8988T (cell line): ENCODE measurements at regions not wholly inside any gene's neighbourhood (a gene's known extent, or its start where the extent isn't known, plus 50 kb on each side); places are given as distances from the start of the nearest gene placed in this dataset.

Experiments used
- DNase-seq: peaks from one replicate; pipeline ENCODE4 v3.0.0; 2011

DNA sequence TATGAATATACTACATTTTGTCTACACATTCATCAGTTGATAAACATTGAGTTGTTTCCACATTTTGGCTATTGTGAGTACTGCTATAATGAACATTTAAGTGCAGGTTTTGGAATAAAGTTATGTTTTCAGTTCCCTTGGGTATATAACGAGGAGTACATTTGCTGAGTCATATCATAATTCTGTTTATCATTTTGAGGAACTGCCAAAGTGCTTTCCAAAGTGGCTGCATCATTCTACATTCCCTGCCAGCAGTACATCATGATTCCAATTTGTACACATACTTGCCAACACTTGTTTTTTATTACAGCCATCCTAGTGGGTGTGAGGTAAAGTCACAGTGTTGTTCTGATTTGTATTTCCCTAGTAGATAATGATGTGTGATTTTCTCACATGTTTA, 1458.6 kb upstream of the TENM4 start:
- no peak for DNase-seq

- DNase-seq, result no peak
Observed at GRCh38 chr11:80898910-80899309, 1458.1 kb upstream of the TENM4 start.

DNA sequence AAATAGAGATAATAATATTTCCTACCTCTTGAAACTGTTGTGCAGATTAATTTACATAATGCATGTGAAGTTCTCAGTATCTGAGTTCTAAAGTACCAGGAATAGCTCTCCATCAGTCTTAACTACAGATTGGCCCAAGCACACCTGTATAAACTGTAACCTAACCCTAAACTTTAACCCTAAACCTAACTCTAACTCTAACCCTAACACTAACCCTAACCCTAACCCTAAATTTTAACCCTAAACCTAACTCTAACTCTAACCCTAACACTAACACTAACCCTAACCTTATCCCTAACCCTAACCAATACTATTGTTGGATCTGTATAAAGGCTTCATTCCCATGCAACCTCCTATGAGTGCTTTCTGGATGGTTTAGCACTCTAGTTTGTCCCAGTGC, 1445.9 kb upstream of the TENM4 start:
- DNase-seq, result no peak

- DNase-seq, result no peak
Observed at GRCh38 chr11:80873310-80873999, 1432.6 kb upstream of the TENM4 start.

DNA sequence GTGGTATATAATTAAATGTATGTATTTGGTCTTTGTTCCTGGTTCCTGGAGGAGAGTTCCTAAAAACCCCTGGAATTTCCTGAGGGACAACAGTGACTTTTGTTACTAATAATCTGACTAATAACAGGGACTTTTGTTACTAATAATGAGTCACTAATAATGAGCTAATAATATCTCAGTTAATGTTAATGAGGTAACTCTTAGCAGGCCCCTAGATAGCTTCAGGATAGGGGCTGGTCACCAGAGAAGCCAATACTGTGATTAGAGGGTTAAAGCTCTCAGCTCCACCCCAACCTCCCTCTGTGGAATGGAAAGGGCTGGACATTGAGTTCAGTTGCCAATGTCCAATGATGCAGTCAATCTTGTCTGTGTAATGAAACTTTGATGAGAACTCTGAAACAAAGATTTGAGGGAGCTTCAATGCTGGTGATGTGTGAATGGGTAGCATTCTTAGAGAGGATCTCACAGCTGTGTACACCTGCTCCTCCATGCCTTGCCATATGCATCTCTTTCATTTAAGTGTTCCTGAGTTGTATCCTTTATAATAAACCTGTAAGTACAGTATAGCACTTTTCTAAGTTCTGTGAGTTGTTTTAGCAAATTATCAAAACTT, 1431.4 kb upstream of the TENM4 start:
- no peak for DNase-seq

DNA sequence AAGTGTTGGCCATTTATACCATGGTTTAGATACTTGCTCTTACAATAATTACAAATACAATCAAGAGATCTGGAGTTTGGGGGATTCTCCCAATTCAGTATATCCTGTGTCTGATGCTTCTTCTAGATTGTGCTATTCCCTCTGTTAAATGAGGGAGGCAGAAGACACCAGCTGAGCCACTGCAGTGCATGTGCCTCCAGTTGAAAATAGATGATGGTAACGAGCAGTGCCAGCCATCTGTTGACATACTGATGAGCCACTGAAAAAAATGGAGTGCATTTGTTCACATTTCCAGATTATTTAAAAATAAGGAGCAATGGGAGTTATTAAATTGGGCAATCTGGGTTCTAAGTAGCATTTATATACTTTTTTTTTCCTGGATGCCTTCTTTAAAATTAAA, 1428.0 kb upstream of the TENM4 start:
- no peak for DNase-seq

- no peak for DNase-seq
Observed at GRCh38 chr11:80862011-80862410, 1421.2 kb upstream of the TENM4 start.

GRCh38 chr11:80861193-80861592, 1420.4 kb upstream of the TENM4 start:
- DNase-seq, result no peak

- no peak for DNase-seq
Observed at GRCh38 chr11:80860632-80861031, 1419.8 kb upstream of the TENM4 start.

DNA sequence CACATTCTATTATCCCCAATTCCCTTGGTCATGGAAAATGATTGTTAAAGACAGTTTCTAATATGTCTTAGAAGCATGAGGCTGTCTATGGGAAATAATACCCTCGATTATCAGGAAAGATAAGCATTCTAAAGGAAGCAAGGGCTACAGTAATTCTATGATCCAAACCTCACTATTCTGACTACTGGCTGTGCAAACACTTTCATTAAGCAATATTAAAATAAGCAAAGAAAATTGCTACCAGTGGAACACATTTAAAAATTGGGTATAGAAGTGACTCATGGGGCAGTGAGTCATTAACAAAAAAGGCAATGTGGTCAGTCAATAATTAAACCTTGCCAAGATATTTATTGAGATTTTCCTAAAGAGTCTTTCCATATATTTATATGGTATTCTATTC, 1415.2 kb upstream of the TENM4 start:
- no peak for DNase-seq

DNA sequence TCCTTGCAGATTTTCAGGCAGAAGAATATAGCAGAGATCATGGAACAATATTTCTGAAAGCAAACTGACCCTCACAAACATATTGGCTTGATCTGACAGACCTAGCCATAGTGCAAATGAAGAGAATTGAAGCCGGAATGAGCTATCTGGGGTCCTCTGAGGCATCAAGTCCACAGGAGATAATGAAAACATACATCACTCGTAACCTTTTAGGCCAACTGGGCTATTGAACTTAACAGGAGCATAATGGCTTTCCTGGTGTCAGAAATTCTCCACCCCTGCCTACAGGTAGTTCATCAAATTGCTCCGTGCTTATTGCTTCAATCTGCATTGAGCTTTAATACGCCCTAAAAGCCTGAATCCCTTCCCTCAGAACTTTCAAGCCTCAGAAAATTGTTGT, 1414.6 kb upstream of the TENM4 start:
- no peak for DNase-seq

DNA sequence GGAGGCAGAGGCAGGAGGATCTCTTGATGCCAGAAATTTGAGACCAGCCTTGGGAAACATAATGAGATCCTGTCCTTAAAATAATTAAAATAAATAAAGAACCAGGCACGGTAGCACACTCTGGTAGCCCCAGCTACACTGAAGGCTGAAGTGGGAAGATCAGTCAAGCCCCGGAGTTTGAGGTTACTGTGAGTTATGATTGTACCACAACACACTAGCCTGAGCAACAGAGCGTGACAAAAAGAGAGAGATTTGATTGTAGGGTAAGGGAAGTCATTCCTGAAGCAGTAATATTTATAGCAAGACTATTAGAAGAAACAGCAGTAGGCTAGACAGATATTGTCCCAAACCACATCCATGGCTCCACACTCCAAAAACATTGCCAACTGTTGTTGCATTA, 1408.4 kb upstream of the TENM4 start:
- DNase-seq, result no peak

DNA sequence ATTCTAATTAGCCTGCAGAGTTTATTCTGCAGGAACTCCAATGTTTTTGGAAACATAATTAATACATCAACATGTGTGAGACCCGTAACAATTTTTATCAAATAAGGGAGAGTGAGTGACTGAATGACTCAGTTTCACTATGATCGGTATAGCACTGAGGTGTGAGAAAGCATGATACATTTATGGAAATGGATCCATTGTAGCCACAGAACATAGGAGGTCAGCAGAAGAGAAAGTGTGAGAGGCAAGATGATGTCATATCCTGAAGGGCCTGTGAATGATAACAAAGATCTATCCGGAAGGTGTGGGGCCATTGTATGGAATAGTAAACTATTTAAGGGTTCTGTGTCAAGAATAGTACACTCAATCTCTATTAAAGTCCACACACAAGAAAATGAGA, 1406.1 kb upstream of the TENM4 start:
- no peak for DNase-seq

GRCh38 chr11:80846442-80846841, 1405.6 kb upstream of the TENM4 start:
- DNase-seq, result no peak

DNA sequence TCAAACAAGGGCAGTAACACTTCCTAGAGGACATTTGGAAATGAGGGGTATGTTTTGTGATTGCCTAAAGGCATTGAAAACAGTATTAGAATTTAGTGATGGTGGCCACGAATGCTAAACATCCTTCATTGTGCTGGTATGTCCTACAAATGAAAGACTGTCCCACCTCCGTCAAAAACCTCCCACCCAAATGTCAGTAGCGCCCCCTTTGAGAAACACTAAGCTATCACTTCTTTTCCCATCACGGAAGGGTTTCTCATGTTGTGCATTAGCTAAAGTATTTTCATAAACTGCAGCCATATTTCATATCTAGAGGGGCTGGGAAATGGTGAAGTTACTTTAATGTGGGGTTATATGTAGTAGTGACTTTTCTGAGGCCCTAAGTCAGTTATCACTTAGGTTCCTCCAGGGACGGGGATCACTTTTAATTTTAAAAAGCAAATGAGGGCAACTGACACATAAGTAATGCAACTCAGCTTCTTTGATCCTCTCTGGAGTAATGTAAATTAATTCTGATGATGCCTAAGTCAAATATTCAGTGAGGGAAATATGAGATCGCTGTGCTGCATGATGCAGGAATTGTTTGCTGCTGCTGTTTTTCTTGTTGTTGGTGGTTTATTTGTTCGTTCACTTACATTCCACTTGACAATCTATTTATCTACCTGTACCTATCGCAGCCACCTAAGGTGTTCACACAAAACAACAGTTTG, 1403.4 kb upstream of the TENM4 start:
- no peak for DNase-seq

DNA sequence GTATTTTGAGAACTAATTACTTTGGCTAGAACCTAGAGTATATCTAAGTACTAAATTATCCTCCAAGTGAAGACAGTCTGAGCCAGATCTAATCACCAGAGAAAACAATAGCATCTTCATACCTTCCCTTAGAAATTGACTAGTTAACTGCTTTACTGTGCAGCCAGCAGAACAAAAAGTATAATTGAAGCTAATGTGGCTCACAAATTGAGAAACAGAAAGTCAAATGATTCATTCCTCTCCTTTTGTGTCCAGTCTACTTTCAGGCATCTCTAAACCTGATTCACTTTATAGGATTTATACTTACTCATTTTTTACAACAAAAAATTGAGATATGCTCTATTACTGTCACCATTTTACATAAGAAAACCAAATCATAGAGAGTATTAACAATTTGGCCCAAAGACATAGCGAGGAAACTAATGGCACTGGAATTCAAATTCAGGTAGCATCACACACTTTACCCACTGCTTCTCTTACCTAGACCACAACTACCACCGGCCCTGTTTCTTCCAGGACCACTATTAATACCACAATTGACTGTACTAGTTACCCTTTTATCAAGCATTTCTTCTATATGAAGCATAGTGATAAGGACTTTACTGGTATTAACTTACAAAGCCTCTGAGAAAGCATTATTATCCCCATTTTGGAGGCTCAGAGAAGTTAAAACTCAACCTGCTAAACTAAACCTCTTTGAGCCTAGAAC, 1402.6 kb upstream of the TENM4 start:
- DNase-seq, result no peak

DNA sequence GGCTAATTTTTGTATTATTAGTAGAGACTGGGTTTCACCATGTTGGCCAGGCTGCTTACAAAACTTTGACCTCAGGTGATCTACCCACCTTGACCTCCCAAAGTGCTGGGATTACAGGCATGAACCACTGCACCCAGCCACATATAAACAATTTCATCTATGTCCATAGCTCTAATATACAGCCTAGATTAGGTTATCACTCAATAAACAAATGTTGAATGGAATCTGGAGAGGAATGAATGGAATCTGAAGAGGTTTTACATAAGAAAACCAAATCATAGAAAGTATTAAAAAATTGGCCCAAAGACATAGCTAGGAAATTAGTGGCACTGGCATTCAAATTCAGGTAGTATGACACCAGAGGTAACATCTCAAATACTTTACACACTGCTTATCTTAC, 1401.4 kb upstream of the TENM4 start:
- no peak for DNase-seq

GRCh38 chr11:80841675-80842074, 1400.8 kb upstream of the TENM4 start:
- no peak for DNase-seq

- DNase-seq, result no peak
Observed at GRCh38 chr11:80838153-80838552, 1397.3 kb upstream of the TENM4 start.

DNA sequence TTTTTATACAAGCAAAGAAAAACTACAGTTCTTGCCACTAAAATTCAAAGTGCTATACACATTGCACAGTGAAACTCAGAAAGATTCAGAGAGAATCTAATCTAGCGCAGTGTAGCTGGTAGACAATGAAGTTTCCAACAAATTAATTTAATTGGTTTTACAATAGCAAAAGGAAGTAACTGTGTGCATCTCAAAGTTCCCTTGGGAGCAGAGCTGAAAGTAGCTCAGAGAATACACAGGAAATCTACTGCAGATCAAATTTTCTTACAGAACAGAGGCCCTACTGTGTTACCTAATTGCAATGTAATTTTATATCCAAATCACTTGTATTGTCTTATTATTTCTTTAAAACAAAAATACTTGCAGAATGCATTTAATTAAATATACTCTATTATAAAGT, 1396.2 kb upstream of the TENM4 start:
- DNase-seq, result no peak

DNA sequence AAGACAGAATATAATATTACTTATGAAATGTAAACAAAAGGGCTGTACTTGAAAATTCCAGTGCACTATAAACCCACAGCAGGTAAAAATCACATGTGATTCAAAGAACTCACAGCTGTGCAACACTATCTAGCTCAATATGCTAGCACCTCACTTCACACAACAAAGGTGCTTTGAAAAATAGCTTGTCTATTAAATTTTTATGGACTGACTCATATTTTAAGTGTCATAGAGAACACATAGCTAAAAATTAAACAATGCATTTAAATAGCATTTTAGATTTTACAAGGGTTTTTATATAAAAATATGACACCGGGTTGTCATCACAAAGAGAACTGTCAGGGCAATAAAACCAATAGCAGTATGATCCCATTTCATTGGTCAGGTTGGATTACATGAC, 1390.5 kb upstream of the TENM4 start:
- no peak for DNase-seq

GRCh38 chr11:80827781-80828180, 1387.0 kb upstream of the TENM4 start:
- no peak for DNase-seq

DNA sequence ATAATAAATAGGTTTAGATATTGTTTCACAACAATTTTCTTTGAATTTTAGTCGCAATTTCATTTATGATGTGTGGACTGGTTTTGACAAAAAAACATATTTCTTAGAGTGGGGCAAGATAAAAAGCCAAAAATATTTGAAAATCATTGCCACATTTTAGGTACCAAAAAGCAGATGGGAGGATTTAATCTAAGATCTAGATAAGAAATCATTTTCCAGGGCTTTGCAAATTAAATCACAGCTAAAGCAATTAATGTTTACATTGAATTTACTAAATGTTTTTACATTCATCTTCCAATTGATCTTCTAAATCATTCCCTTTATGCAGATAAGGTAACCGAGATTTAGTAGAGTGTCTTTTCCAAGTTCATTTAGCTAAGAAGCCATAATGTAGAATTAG, 1386.0 kb upstream of the TENM4 start:
- DNase-seq, result no peak

DNA sequence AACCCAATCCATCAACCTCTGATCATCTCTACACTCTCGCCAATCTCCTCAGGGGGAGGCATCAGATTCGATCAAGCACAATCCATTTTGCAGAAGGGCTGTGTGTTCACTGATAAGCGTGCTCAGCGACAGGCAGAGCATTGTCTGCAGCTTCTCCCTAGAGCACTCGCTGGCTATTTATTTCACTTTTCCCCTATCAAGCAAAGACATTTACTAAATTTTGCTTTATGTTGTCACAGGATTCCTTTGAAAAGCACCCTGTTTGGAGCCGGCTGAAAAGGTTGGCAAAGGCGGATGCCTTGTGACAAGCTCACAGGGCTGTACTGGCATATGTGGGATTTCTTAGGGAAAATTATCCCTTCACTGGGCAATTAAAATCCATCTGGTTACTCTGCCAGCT, 1381.5 kb upstream of the TENM4 start:
- no peak for DNase-seq
